OCI-LY3 (cell line): ENCODE measurements at regions not wholly inside any gene's neighbourhood (a gene's known extent, or its start where the extent isn't known, plus 50 kb on each side); places are given as distances from the start of the nearest gene placed in this dataset.

Source experiments
- H2AFZ ChIP-seq: fragments of 200-600, 300-600 bp; shearing (Covaris generic); 2 replicates; pipeline ENCODE4 v1.6.0; 2014; ENCODE audit warnings: antibody characterized with exemption, low read depth, low read length
- H3K27ac ChIP-seq: fragments of 200-600, 300-600 bp; sonication (generic); 2 replicates; pipeline ENCODE4 v1.5.1; 2014; ENCODE audit warnings: mild to moderate bottlenecking, low read length, moderate library complexity, mixed read lengths
- H3K27me3 ChIP-seq: fragments of 200-600, 300-600 bp; sonication (generic); 2 replicates; pipeline ENCODE4 v1.6.1; 2014; ENCODE audit warnings: low read depth, low read length, mixed read lengths
- H3K36me3 ChIP-seq: fragments of 200-600, 300-600 bp; sonication (generic); replicated peaks from 2 replicates; pipeline ENCODE3; 2014; ENCODE audit warnings: low read depth, low read length, mixed read lengths
- H3K4me1 ChIP-seq: fragments of 300-600, 200-600 bp; sonication (generic); 2 replicates; pipeline ENCODE4 v1.6.1; 2014; ENCODE audit warnings: low read length, mixed read lengths
- H3K4me2 ChIP-seq: fragments of 200-600, 300-600 bp; sonication (generic); 2 replicates; pipeline ENCODE4 v1.6.1; 2014; ENCODE audit warnings: low read length, mixed read lengths
- H3K4me3 ChIP-seq: fragments of 300-600, 200-600 bp; sonication (generic); 2 replicates; pipeline ENCODE4 v1.5.1; 2014; ENCODE audit warnings: antibody characterized with exemption, mild to moderate bottlenecking, low read length, moderate library complexity
- H3K79me2 ChIP-seq: fragments of 300-600, 200-600 bp; shearing (Covaris generic); 2 replicates; pipeline ENCODE4 v1.6.1; 2014; ENCODE audit warnings: mild to moderate bottlenecking, low read length, mixed read lengths
- H3K9ac ChIP-seq: fragments of 300-600, 200-600 bp; shearing (Covaris generic); 2 replicates; pipeline ENCODE4 v1.6.0; 2014; ENCODE audit warnings: mild to moderate bottlenecking, low read length, moderate library complexity
- H3K9me3 ChIP-seq: fragments of 200-600, 300-600 bp; shearing (Covaris generic); 2 replicates; pipeline ENCODE4 v1.6.1; 2014; ENCODE audit warnings: low read length, mixed read lengths; ENCODE audit not compliant: insufficient read depth
- H4K20me1 ChIP-seq: fragments of 200-600, 300-600 bp; sonication (generic); 2 replicates; pipeline ENCODE4 v1.6.1; 2016; ENCODE audit warnings: low read length, mixed read lengths; ENCODE audit not compliant: insufficient read depth
- CTCF ChIP-seq: fragments of 200-600, 300-600 bp; sonication (generic); IDR thresholded peaks from 2 replicates; pipeline ENCODE4 v1.5.1; 2014; ENCODE audit warnings: antibody characterized with exemption, low read length, low read depth
- EZH2phosphoT487 ChIP-seq: fragments of 200-600 bp; shearing (Covaris generic); IDR thresholded peaks from 2 replicates; pipeline ENCODE4 v1.6.1; 2018; ENCODE audit warnings: antibody characterized with exemption, mixed run types, low read depth

- Histone ChIP-seq H3K4me3 (no peak overlapping the region), H4K20me1 (no peaks in the 10 kb centered on the region), H3K9me3 (no peaks in the 10 kb centered on the region), H3K9ac (no peak overlapping the region), H3K36me3 (no peaks in the 10 kb centered on the region), H3K4me1 (no peaks in the 10 kb centered on the region), H3K27ac (no peak overlapping the region), H3K27me3 (no peaks in the 10 kb centered on the region), H3K79me2 (no peaks in the 10 kb centered on the region), H3K4me2 (no peak overlapping the region), H2AFZ (no peak overlapping the region)
- no peak for TF ChIP-seq CTCF
Observed at GRCh38 chr3:8189051-8189450, 312.6 kb upstream of the LMCD1 start.

- no peaks in the 10 kb centered on the region for H3K4me1 ChIP-seq
- no peaks in the 10 kb centered on the region for H3K27me3 ChIP-seq
- no peaks in the 10 kb centered on the region for H3K36me3 ChIP-seq
- H3K79me2 ChIP-seq: no peaks in the 10 kb centered on the region
- no peak overlapping the region for H3K9ac ChIP-seq
- TF ChIP-seq EZH2phosphoT487 (no peak), CTCF (no peak)
- H2AFZ ChIP-seq: no peak overlapping the region
- H3K9me3 ChIP-seq: no peaks in the 10 kb centered on the region
- H3K4me3 ChIP-seq: no peak overlapping the region
- no peak overlapping the region for H3K4me2 ChIP-seq
- H4K20me1 ChIP-seq: no peaks in the 10 kb centered on the region
- H3K27ac ChIP-seq: no peak overlapping the region
Observed at GRCh38 chr3:8191406-8191805, 310.2 kb upstream of the LMCD1 start.

- Histone ChIP-seq H3K27ac (no peak overlapping the region), H4K20me1 (no peaks in the 10 kb centered on the region), H3K36me3 (no peaks in the 10 kb centered on the region), H3K27me3 (no peaks in the 10 kb centered on the region), H2AFZ (no peak overlapping the region), H3K4me2 (no peak overlapping the region), H3K4me1 (no peaks in the 10 kb centered on the region), H3K9me3 (no peaks in the 10 kb centered on the region), H3K79me2 (no peaks in the 10 kb centered on the region), H3K9ac (no peak overlapping the region), H3K4me3 (no peak overlapping the region)
- TF ChIP-seq EZH2phosphoT487: no peak
- TF ChIP-seq CTCF: no peak
Observed at GRCh38 chr3:8197384-8197783, 304.2 kb upstream of the LMCD1 start.

GRCh38 chr3:8198605-8199004, 303.0 kb upstream of the LMCD1 start:
- no peak overlapping the region for H3K9ac ChIP-seq
- no peaks in the 10 kb centered on the region for H3K4me1 ChIP-seq
- no peaks in the 10 kb centered on the region for H3K79me2 ChIP-seq
- no peak overlapping the region for H3K27ac ChIP-seq
- H3K4me2 ChIP-seq: no peak overlapping the region
- no peaks in the 10 kb centered on the region for H3K27me3 ChIP-seq
- no peaks in the 10 kb centered on the region for H4K20me1 ChIP-seq
- no peak overlapping the region for H2AFZ ChIP-seq
- no peak overlapping the region for H3K4me3 ChIP-seq
- no peaks in the 10 kb centered on the region for H3K36me3 ChIP-seq
- no peak for TF ChIP-seq EZH2phosphoT487
- TF ChIP-seq CTCF: no peak
- no peaks in the 10 kb centered on the region for H3K9me3 ChIP-seq
